Left lung (tissue), 4 donors: ENCODE measurements at regions not wholly inside any gene's neighbourhood (a gene's known extent, or its start where the extent isn't known, plus 50 kb on each side); places are given as distances from the start of the nearest gene placed in this dataset.

ENCODE experiments used
- ATAC-seq: fragments of 200-7000 bp; cut with Tn5 transposase; one replicate; pipeline ENCODE4 v1.9.1; 2020; ENCODE audit warnings: moderate library complexity
- DNase-seq, 4 donors: peaks; one replicate each; pipeline ENCODE4 v3.0.0-alpha.2; 2013 to 2020
- H3K27ac ChIP-seq, 2 donors: fragments of 200-600 bp; sonication (generic) in 1 of 2; one replicate each; pipeline versions ENCODE4 v1.5.0 to v1.8.0; 2020 to 2021
- H3K27me3 ChIP-seq, 2 donors: fragments of 200-600 bp; sonication (generic) in 1 of 2; one replicate each; pipeline versions ENCODE4 v1.5.0 to v1.8.0; 2020 to 2021
- H3K36me3 ChIP-seq, 2 donors: fragments of 200-600 bp; sonication (generic) in 1 of 2; one replicate each; pipeline versions ENCODE4 v1.5.0 to v1.8.0; 2020 to 2021
- H3K4me1 ChIP-seq, 2 donors: fragments of 200-600 bp; one replicate each; pipeline ENCODE4 v1.8.0; 2021
- H3K4me3 ChIP-seq, 2 donors: fragments of 200-600 bp; sonication (generic) in 1 of 2; one replicate each; pipeline versions ENCODE4 v1.5.0 to v1.8.0; 2020 to 2021; ENCODE audit warnings: mild to moderate bottlenecking in 1 of 2
- H3K9me3 ChIP-seq, 2 donors: fragments of 200-600 bp; sonication (generic) in 1 of 2; one replicate each; pipeline versions ENCODE4 v1.5.0 to v1.8.0; 2020 to 2021
- intact Hi-C, 2 donors: fragments of 100-400 bp; cut with DNase I; formaldehyde crosslinking; loops; one replicate each; pipeline versions ENCODE4 v1.11.2 to v1.14.2; 2022
- TF ChIP-seq, protein P1 (sequence below), 2 donors: fragments of 200-600 bp; sonication (generic) in 1 of 2; IDR thresholded peaks; one replicate each; pipeline versions ENCODE4 v1.5.0 to v1.8.0; 2021; ENCODE audit warnings: antibody characterized with exemption in 2 of 2
- donor health status: DM: no; HTN: yes; CAD: no.
- donor health status: DM: no; HTN: no; CAD: no.

DNA sequence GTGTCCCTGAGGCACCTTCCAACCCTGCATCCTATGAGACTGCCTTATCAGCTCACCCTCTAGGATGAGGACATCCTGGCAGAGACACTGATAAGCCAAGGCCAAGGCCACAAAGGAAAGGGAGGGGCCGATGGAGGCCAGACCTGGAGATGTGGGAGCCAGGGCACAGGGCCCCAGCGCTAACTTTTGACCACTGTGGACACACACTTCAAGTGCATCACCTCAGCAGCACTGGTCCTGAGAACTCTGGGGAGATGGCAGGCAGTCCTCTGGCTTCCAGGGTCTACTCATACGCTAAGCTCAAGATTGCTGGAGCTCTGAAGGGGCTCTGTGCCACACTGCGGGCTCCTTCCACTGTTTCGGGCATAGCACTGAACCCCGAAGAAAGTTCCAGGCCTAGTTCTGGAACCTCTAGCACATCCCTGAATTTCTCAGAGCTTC is 100.2 kb upstream of the ID2 start:
- H3K27me3 ChIP-seq: no peaks in the 10 kb centered on the region
- H3K4me3 ChIP-seq: no peak overlapping the region
- no peaks in the 10 kb centered on the region for H3K36me3 ChIP-seq
- no peak for DNase-seq
- ATAC-seq: no peak
- TF ChIP-seq, protein P1, sequence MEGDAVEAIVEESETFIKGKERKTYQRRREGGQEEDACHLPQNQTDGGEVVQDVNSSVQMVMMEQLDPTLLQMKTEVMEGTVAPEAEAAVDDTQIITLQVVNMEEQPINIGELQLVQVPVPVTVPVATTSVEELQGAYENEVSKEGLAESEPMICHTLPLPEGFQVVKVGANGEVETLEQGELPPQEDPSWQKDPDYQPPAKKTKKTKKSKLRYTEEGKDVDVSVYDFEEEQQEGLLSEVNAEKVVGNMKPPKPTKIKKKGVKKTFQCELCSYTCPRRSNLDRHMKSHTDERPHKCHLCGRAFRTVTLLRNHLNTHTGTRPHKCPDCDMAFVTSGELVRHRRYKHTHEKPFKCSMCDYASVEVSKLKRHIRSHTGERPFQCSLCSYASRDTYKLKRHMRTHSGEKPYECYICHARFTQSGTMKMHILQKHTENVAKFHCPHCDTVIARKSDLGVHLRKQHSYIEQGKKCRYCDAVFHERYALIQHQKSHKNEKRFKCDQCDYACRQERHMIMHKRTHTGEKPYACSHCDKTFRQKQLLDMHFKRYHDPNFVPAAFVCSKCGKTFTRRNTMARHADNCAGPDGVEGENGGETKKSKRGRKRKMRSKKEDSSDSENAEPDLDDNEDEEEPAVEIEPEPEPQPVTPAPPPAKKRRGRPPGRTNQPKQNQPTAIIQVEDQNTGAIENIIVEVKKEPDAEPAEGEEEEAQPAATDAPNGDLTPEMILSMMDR (IDR thresholded peaks at IDR 0.05): no peak
- H3K4me1 ChIP-seq: peaks cover 0 to 35% of the 10 kb centered on the region in 2 donors
- H3K27ac ChIP-seq: no peak overlapping the region
- intact Hi-C loops: no loop called here
- no peaks in the 10 kb centered on the region for H3K9me3 ChIP-seq

- TF ChIP-seq, protein P1 (IDR thresholded peaks at IDR 0.05): no peak
- Histone ChIP-seq H3K27me3 (no peaks in the 10 kb centered on the region), H3K9me3 (no peaks in the 10 kb centered on the region), H3K27ac (peak overlapping the region in 1 of 2 donors; percentile 20), H3K4me1 (peaks cover 0 to 30% of the 10 kb centered on the region in 2 donors), H3K4me3 (no peak overlapping the region), H3K36me3 (no peaks in the 10 kb centered on the region)
- no peak for DNase-seq
- intact Hi-C loops: no loop called here
- no peak for ATAC-seq
Observed at GRCh38 chr2:8582191-8582590, 99.7 kb upstream of the ID2 start.

DNA sequence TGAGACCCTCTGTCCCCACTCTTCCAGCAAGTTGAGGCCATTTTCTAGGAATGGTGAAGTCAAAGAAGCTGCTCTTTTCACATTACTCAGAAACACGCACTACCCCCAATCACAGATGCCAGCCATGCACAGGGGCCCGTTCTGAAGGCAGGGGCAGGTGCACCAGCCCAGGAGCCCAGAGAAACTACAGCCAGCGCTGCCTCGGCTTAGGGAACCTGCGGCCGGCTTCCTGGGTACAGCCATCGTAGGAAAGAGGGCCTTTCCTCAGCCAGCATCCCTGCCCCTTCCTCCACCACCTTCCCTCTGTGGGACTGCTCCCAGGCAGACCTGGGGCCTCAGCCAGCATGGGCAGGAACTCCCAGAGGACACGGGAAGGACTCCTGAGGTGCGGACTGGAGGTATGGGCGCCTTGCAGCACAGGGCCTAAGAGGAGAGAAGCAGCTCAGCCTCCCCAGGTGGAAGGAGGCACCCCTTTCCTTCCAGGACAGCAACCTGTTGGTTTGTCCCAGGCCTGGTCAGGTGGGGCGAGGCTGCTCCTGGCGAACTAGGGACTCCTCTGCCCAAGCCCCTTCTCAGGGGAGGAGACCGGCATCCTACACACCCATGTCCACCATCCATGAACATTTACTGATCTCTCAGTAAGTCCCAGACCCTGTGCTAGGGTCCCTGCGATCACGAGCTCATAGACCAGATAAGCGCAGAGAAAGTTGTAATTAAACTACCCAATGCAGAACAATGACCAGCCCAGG is 99.0 kb upstream of the ID2 start:
- Histone ChIP-seq H3K4me1 (peaks cover 0 to 28% of the 10 kb centered on the region in 2 donors), H3K4me3 (peak overlapping the region in 1 of 2 donors; percentile 6), H3K36me3 (no peaks in the 10 kb centered on the region), H3K27ac (peak overlapping the region in 1 of 2 donors; percentile 65), H3K9me3 (no peaks in the 10 kb centered on the region), H3K27me3 (no peaks in the 10 kb centered on the region)
- DNase-seq (peak in 1 of 4 donors; percentile 75), ATAC-seq (no peak)
- intact Hi-C loops: no loop called here
- TF ChIP-seq, protein P1 (IDR thresholded peaks at IDR 0.05): no peak

- Histone ChIP-seq H3K9me3 (no peaks in the 10 kb centered on the region), H3K4me3 (peak overlapping the region in 1 of 2 donors; percentile 6), H3K27me3 (no peaks in the 10 kb centered on the region), H3K4me1 (peaks cover 0 to 28% of the 10 kb centered on the region in 2 donors), H3K36me3 (no peaks in the 10 kb centered on the region), H3K27ac (peak overlapping the region in 1 of 2 donors; percentile 65)
- DNase-seq: peak; percentile 68 to 99 (median 95)
- peak; percentile 99 for ATAC-seq
- intact Hi-C loops: no loop called here
- TF ChIP-seq, protein P1 (IDR thresholded peaks at IDR 0.05): no peak
Observed at GRCh38 chr2:8583400-8584173, 98.3 kb upstream of the ID2 start.
